NCI-H82 treated with DMSO at 0.1 percent for 48 hours (cell line): ENCODE measurements at regions not wholly inside any gene's neighbourhood (a gene's known extent, or its start where the extent isn't known, plus 50 kb on each side); places are given as distances from the start of the nearest gene placed in this dataset.
A peak's percentile ranks its signal among the peaks of the same experiment; 100 is the strongest.
"Not testable (repeated sequence)": the region's sequence is repeated elsewhere in the genome, so short reads cannot be mapped to it uniquely, and the experiment has no call there.

Experiments used
- DNase-seq: peaks from one replicate; lab custom pipeline; 2025; ENCODE audit not compliant: unreplicated experiment; lab: John Stamatoyannopoulos, UW

DNA sequence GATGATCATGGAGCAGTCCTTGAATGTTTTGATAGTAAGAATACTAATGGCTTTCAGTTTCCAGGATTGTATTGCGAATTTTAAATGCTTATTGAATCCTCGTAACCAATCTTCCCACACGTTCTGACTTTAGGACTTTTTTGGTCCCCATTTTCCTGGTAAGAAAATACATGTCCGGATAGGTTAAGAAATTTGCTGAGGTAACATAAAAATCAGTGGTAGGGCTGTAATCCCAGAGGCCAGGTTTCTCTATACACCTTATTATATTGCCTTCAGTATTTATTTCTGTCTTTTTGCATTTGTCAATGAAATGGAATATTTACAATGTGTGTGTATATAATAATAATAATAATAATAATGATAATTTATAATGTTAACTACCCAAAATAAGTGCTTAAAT lies 603.2 kb downstream of the TMEM182 start:
- no peak for DNase-seq

DNA sequence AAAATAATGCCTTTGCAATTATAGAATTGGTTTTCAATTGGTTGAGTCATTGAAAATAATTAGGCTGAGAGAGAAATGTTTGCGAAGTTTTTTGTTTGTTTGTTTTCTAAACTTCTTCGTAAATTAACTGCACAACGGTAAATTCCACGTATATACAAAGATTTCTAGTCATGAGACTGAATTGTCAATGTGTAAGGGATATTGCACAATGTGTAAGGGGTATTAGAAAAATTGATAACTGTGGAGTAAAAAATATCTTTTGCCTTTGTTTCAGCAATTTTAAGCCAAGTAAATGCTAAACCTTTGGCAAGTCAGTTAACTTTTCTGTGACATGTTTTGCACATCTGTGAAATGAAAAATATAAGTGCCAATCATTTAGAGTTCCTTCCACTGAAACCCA lies 606.0 kb downstream of the TMEM182 start:
- no peak for DNase-seq

DNA sequence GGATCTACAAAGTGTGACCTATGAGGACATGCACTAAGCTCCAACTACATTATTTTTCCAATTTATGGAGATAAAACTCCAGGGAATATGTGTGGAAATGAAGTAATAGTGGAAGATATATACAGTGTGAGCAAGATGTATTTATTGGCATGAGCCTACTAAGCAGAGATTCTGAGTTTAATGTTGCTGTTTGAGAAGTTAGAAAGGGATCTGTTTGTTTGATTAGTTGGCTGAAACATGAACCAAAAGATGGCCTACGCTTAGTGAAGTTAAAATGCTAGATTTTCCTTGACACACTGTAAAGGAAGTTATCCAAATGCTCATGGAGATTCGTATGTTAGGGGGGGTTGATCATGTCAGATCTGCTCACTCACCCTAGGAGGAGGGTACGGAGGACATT lies 621.7 kb downstream of the TMEM182 start:
- no peak for DNase-seq

DNA sequence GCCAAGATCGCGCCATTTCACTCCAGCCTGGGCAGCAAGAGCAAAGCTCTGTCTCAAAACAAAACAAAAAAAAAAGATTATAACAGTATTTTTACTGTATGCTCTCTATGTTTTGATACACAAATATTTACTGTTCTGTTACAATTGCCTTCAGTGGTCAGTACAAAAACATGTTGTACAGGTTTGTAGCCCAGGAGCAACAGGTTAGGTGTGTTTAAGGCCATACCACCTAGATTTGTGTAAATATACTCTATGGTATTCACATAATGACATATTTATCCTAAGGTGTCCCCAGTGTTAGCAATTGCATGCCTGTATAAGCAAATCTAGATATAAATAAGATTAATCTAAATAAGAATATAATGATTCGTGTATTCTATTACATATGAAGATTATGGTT lies 625.0 kb downstream of the TMEM182 start:
- no peak for DNase-seq

DNA sequence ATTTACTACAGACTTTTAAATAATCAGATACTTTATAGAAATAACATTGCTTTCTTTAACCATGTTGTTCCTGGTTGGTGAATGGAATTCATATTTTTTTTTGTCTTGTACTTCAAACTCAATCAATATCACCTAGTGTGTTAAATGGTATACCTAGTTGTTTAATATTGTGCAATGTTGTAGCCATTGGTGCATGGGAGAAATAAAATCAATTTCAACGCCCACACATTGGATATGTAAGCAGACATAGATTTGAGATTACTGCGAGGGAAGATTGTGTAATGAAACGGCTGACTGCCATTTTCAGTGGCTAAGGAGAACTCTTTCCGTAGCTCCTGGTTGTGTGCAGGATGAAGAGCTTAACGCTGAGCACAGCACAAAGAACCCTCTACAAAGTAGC lies 626.1 kb downstream of the TMEM182 start:
- no peak for DNase-seq

DNA sequence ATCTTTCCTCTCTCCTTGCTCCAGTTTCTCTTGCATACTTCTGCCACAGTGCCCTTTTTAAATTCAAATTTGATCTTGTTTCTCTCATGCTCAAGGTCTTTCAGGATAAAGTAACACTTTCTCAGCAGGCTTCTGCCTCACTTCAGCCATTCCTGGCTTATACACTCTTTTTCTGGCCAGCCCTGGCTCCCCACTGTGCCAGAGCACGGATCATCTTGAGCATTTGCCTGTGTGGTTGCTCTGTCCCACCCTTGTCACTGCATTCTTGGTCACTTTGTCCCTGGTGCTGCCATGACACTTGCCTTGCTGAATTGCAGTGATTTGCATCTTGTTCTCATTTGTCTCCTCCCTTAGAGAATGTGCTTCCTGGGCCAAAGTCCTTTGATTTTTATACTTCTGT lies 634.3 kb downstream of the TMEM182 start:
- no peak for DNase-seq

DNA sequence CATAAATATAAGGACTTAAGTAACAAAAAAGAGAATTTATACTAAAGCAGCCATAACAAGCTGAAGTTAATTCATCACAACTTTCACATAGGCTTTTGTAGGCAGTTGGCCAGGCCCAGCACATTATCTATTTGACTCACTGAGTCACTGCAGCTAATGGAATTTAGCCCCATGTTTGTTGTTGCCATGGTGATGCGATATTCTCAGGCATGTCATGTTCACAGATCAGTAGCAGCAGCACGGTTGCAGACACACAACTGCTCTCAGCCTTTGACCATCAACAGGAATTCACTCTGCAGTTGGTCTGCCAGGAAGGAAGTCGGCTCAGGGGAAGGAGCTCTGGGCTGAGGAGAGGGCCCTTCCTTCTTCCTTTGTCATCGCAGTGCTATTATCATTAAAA lies 639.8 kb downstream of the TMEM182 start:
- no peak for DNase-seq

DNA sequence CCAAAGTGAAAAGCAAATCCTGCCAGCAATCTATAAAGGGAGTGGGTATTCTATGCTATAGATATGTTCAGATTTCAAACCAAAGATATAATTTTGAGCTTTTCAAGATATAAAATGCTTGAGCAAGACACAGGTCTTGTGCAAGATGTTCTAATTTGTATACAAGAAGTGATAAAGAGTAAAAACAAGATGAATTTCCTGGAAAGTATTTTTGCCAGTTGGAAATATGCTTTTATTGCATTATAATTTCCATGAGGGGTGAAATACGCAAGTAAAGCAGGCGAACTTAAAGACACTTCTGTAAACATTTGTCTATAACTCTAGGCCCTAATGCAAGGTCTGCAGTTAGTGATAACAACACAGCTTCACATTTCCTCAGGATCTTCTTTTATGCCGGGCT lies 640.5 kb downstream of the TMEM182 start:
- no peak for DNase-seq

DNA sequence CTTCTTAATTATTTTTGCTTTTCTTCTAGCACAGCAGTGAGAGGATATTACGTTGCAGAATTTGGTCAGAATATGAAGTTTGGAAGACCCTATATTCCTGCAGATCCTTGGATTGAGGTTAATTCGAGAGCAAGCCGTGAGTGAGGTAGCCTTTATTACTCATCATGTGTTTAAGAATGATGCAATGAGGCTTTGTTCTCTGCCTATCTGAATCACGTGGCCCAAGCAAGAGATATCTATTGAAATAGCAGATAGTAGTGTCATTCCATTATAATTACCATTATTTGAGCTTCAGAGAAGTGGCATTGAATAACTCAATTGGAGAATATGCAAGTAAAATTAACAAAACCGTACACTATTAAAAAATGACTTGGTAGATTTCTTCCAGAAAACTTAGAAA lies 641.1 kb downstream of the TMEM182 start:
- no peak for DNase-seq

DNA sequence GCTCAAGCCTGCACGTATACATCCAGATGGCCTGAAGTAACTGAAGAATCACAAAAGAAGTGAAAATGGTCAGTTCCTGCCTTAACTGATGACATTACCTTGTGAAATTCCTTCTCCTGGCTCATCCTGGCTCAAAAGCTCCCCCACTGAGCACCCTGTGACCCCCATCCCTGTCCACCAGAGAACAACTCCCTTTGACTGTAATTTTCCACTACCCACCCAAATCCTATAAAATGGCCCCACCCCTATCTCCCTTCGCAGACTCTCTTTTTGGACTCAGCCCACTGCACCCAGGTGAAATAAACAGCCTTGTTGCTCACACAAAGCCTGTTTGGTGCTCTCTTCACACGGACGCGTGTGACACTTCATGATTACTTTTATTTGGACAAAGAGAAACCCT lies 641.6 kb downstream of the TMEM182 start:
- not testable (repeated sequence) for DNase-seq

DNA sequence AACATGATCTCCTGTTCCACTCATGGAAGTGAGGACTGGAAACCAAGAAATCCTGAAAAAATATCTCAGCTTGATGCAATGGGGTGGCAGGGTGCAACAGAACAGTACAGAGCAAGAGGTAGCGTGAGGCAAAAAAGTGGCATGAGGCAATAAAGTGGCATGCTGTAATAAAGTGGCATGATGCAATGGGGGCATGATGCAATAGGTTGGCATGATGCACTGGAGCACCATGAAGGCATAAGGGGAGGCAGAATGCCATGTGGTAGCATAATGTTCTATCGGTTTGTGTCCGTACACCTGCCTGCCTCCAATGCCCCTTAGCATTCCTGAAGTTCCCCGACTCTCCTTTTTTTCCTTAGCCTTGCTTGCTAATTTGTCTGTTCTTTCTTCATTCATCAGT lies 648.4 kb downstream of the TMEM182 start:
- DNase-seq = no peak

DNA sequence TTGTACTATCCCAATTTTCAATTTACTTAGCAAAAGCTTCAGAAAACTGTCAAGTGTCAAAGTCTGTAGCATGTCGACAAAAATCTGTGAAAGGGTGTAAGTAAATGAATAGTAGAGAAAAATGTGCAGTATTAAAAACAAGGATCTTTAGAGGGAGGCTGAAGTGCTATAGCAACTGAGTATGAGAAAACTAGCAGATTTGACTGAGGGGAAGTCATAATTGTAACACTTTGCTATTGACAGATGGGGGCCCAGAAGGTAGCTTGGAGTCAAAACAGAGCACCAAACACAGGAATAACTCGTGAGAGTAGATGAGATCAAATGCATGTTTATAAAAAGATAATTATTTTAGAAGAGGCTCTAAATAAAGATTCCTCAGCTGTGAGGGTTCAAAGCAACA lies 657.7 kb downstream of the TMEM182 start:
- no peak for DNase-seq

DNA sequence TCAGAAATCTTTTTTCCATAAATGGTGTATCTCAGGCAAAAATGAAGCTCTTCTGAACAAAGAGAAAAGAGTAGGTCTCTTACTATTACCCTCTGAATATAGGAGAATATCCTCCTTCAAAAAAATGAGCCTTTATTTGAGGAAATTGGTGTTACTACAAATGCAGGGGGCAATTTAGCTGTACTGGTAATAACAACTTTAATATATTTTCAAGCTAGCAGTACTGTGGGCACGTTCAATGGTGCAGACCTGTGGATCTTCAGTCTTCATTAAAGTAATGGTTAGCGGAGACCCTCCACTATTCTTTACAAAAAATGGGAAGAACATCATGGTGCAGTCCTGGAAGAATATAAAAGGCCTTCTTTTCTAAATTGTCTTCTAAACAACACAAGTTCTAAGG lies 661.3 kb downstream of the TMEM182 start:
- DNase-seq = no peak

DNA sequence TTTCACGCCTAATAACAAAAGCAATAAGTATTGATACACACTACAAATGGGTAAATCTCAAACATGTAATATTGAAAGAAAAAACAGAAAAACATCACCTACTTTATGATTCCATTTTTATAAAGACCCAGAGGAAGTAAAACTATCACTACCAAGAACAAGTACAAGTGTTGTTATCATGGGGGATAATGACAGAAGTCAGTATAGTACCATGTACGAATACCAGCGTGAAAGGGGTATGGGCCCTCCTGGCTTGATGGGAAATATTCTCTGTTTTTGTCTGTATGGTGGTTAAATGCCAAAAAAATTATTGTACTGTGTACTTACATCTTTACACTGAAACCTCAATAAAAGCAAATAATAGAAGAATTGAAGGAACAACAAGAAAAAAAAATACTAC lies 665.7 kb downstream of the TMEM182 start:
- DNase-seq = no peak

DNA sequence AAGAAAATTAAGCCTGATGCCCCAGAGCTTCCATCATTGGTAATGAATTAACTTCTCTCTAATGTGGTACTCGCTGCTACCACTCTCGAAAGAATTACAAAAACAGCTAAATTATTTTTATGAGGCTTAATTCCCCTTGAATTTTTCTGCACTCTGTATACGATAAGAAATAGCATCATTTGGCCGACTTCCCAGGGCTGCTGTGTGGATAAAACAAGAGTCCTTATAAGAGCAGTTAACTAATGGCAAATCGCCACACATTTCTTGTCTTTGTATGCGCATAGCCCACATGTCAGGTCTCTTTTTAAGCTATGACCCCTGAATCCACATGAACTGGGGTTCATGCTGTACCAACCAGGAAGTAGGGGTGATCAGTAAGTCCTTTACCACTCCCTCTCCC lies 668.4 kb downstream of the TMEM182 start:
- DNase-seq = no peak

DNA sequence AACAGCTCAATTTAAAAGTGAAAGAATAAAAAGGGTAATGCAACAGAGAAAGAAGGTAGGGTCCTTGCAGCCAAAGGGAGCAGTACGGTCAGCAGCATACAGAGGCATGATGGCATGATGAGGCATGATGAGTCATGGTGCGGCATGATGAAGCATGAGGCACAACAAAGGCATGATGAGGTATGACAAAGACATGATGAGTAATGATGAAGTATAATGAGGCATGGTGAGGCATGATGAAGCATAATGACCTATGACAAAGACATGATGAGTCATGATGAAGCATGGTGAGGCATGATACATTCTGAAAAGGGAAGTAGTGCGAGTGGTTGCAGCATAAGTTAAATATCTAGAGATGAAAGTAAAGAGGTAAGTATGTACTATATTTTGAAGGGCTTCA lies 673.2 kb downstream of the TMEM182 start:
- DNase-seq = no peak

DNA sequence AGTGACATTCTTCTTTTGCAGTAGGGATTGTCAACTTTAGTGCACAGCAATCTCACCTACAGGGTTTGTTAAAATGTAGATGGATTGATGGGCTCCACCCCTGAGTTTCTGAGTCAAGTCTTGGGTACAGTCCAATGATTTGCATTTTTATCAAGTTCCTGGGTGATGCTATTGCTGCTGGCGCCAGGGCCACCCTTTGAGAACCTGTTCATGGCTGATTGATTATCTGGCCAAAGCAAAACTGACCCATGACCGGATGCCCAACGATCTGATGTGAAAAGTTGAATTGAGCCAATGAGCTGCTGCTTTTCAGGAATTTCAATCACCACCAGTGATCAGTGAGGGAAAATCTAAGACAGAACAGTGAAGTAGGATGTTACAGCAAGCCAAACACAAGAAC lies 675.3 kb downstream of the TMEM182 start:
- DNase-seq = no peak

DNA sequence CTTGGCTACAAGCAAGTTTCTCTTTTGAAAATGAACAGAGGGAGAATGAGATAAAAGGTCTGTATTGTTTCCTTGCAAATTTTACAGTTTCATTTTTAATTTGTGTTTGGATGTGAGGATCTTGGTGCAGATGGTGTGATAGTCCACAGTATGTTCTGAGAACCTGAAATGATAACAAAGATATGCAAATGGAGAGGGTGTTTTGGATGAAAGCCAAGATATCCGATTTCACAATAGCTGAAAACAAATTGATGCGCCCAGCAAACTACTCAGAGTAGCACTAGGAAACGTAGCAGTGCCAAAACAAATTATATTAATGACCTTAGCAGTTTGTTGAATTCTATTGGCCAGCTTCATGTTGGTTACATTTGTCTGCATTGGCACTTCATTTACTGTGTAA lies 683.5 kb downstream of the TMEM182 start:
- DNase-seq = no peak

DNA sequence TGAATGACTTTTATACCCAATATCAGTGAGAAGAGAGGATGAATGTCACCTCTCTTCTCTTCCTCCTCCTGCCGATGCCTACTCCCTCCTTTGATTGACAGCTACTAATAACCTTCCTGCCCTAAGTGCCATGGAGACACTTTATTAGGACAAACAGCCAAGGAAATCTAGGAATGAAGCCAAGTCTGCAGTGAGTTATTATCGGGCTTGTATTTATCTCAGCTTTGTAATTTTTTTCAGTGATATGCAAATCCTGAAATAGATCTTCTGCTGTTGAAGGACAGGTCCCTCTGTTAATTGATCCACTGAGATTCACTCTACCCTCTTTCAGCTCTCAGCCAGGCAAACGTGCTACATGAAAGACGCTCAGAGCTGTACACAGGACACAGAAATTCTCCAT lies 686.7 kb downstream of the TMEM182 start:
- no peak for DNase-seq

DNA sequence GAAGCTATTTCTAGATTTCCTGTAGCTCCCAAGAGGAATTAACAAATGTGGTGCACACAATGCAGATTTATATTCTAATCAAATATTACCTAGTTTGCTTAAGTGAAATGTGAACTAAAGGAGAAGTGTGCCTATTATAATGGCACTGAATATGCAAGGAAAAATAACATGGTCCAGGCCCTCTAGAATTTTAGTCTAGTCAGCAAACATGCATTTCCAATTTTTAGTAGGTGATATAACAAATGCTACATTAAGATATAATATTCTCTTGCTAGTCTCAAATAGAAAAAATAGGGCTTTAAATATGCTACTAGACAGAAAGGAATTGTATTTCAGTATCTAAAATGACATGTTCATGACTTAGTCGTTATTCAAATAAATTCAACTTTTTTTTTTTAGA lies 689.5 kb downstream of the TMEM182 start:
- no peak for DNase-seq

DNA sequence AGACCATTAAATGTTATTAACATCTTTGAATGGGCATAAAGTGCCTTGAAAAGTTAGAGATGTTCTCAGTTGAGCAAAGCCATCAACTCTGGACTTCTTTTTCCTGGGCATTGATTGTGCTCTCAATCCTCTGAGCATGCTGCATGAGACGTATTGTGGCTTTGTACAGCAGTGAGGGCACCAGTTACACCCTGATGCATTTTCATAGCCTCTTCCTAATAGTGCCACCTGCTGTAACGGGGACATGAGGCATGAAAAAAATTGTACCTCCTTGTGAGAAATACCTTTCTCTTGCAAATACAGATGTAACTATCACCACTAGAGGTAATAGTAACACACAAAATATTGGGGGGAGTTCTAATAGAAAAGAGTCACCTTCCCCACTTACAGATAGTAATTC lies 697.5 kb downstream of the TMEM182 start:
- DNase-seq = no peak

DNA sequence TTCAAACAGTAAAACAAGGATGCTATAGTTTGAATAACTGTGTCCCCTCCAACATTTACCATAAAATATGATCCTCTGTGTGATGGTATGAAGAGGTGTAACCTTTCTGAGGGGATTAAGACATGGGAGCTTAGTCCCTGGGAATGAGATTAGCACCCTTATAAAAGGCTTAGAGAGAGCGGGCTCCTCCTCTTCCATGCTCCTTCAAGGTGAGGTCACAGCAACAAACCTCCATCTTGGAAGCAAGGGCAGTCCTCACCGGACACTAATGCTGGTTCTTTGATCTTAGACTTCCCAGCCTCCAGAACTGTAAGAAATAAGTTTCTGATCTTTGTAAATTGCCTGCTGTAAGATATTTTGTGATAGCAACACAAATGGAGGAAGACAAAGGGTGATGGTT lies 700.3 kb downstream of the TMEM182 start:
- peak; percentile 45 for DNase-seq

DNA sequence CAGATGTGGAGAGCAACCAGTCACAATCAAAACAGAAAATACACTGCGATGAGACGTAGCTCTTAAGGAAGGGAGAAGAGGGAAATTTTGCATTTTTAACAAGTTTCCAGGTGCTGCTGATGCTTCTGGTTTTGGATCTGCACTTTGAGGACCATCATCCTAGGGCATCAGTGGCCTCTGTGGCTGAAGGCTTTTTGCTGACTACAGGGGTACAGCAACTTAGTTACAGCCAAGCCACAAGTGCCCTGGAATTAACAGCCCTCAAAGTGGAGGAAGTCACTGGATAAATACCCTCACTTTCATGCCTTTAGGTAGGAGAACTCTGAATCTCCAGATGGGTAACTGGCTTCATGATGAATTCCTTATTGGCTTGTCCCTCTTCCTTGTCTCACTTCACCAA lies 700.9 kb downstream of the TMEM182 start:
- no peak for DNase-seq

DNA sequence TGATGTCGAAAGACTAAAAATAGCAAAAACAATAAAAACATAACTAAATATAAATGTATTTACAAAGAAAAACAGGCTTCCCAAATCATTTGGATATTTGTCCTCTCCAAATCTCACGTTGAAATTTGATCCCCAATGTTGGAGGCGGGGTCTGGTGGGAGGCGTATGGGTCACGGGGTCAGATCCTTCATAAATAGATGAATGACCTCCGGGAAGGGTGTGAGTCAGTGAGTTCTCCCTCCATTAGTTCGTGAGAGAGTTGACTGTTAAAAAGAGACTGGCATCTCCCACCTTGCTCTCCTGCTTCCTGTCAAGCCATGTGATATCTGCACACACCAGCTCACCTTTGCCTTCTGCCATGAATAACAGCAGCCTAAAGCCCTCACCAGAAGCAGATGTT lies 703.0 kb downstream of the TMEM182 start:
- DNase-seq = no peak
